Midbrain (tissue), 1 donor: ENCODE measurements at regions not wholly inside any gene's neighbourhood (a gene's known extent, or its start where the extent isn't known, plus 50 kb on each side); places are given as distances from the start of the nearest gene placed in this dataset.

Experiments
- DNase-seq: peaks from one replicate; lab custom pipeline; 2025; lab: John Stamatoyannopoulos, UW

GRCh38 chrX:88526385-88526784 is 220.6 kb upstream of the CPXCR1 start:
- no peak for DNase-seq

DNA sequence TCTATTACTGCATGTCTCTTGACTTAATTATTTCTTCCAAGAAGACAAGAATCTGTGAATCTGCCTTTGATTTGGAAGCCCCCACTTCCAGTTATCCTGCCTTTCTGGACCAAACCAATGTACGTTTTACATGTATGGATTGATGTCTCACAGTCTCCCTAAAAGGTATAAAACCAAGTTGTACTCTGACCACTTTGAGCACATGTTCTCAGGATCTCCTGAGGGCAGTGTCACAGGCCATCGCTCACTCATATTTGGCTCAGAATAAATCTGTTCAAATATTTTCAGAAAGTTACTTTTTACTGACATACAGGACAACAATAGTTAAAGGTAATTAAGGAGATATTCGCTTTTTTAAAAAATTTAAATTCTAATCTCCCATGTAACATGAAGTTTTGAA is 188.6 kb upstream of the CPXCR1 start:
- DNase-seq, result no peak

DNA sequence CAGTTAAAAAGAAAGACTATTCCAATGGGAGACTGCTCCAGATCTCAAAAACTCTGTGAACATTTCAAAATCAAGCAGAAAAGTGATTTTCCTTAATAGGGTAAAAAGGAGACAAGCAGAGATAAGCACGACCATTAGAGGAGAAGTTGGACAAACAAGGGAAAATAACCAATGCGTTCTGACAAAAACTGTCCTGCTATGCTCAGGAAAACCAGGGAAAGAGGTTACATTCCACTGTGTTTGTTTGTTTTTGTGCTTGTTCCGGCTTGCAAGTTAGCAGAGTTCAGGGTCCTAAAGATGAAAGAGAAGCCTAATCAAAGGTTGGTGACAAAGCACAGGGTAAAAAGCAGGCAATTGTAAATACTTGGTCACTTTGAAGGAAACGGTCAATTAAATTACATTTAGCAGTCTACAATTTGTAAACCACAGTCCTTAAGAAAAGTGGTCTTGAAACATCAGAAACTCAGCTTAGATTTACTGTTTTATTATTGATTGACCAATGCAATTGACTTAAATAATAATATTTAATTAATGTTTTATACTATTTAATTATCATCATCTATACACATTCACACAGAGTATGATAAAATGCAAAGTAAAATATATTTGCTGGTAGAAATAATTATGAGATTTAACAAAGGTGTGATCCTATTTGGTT is 186.2 kb upstream of the CPXCR1 start:
- DNase-seq, result no peak

DNA sequence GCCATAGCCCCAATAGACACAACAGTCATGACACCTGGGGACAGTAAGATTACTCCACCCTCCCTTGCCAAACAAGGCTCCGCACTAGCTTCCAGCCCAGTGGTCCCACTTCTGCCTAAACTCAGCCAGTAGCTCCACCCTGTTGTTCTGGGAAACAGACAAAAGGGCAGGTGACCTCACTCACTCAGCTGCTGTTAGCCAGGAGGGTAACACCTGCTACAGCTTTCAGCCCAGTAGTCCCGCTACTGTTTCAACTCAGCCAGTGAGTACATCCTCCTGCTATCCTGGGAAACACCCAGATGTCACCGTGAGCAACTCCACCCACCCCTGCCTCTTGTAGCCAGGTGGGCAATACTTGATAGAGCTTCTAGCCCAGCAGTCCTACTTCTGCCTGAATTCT is 162.7 kb upstream of the CPXCR1 start:
- no peak for DNase-seq

DNA sequence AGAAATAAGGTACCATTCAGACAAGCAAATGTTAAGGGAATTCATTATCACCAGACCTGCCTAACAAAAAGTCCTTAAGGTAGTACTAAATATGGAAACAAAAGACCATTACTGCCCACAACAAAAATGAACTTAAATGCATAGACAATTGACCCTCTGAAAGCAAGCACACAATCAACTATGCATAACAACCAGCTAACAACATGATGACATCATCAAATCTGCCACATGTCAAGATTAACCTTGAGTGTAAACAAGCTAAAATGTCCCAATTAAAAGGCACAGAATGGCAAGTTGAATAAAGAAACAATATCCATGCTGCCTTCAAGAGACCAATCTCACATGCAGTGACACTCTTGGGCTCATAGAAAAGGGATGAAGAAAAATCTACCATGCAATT is 160.7 kb upstream of the CPXCR1 start:
- no peak for DNase-seq

DNA sequence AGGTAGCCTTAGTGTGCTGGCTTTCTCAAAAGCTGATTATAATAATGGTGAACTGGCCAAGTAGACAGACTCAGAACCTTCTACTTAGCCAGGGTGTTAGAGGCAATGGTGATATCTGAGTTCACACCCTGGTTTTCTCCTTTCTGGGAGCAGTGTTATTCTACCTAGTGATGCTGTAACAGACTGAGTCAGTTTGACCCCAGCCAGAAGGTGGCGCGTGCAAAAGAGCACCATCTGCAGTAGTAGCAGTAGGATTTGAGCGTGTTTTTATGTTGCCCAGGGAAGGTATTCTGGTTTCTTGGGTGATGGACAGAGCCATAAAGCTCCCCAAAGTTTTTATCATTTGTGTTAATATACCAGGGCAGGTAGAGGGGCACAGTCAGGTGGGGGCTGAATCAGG is 143.8 kb upstream of the CPXCR1 start:
- no peak for DNase-seq

DNA sequence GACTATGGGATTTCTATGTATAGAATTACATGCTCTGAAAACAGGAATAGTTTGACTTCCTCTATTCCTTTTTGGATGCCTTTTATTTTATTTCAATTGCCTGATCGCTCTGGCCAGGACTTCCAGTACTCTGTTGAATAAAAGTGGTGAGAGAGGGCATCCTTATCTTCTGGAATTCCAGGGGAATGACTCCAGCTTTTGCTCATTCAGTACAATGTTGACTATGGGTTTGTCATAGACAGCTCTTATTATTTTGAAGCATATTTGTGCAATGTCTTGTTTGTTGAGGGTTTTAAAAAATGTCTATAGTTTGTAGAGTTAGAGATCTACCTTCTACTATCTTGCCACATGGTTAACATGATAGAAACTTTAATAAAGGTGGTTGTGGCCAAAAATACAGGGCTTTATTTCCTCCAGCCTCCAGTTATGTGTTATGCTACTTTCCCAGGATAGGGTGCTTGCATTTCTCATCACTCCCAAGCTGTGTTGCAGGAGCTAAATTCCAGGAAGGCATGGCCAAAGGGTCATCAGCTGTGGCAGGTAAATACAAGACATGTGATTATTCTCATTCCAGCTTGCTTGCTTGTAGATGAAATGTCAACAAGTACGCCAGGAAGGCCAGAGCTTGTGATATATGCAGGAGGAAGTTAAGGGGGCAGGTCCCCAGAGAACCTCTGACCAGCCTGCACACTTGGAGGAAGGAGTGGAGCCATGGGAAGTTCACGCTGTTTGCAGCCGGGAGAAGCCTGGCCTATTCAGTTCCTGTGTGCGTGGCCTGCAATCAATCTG is 142.4 kb upstream of the CPXCR1 start:
- DNase-seq, result no peak

GRCh38 chrX:88605222-88605583 is 141.8 kb upstream of the CPXCR1 start:
- no peak for DNase-seq

GRCh38 chrX:88612870-88613329 is 134.1 kb upstream of the CPXCR1 start:
- DNase-seq, result no peak

DNA sequence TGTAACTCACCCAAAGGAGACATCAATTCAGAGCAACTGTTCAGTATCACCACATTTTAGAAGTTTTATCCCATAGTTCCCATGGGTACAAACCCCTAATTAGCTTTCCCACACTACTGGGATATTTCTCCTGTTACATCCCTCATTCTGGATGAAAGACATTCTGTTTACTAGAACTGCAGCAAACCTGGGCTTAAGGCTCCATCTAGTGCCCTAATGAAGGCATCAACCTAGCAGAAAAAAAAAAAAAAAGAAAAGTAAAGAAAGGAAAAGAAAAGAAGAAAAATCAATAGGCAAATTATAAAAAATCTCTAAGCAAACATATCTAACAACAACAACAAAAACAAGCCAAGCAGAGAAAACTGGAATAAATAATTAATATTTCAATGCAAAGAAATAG is 133.7 kb upstream of the CPXCR1 start:
- peak; percentile 14 for DNase-seq

DNA sequence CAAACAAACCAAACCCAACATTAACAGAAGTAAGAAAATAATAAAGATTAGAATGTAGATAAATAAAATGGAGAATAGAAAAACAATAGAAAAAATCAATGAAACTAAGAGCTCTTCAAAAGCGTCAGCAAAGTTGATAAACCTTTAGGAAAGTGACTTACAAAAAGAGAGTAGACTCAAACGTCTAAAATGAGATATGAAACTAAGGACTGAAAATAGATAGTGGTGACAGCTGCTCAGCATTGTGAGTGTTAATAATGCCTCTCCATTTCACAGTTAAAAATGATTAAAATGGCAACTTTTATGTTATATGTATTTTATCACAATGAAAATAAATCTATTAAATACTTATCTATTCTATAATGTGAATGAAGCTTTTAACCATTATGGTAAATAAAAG is 125.7 kb upstream of the CPXCR1 start:
- DNase-seq, result no peak

GRCh38 chrX:88655460-88655859 is 91.6 kb upstream of the CPXCR1 start:
- no peak for DNase-seq

GRCh38 chrX:88660836-88661235 is 86.2 kb upstream of the CPXCR1 start:
- DNase-seq, result no peak

- no peak for DNase-seq
These were observed 74.8 kb upstream of the CPXCR1 start for GRCh38 chrX:88672261-88672660.
